ENCODE measurements at regions not wholly inside any gene's neighbourhood (a gene's known extent, or its start where the extent isn't known, plus 50 kb on each side); places are given as distances from the start of the nearest gene placed in this dataset.

GRCh38 chrX:10288373-10288975, 131.7 kb downstream of the CLCN4 start:
- DNase-seq: no peak

GRCh38 chrX:10296576-10296975, 139.8 kb downstream of the CLCN4 start:
- DNase-seq: no peak

GRCh38 chrX:10310511-10310910, 153.7 kb downstream of the CLCN4 start:
- no peak for DNase-seq

GRCh38 chrX:10314530-10315104, 157.8 kb downstream of the CLCN4 start:
- DNase-seq: no peak

GRCh38 chrX:10325611-10326010, 168.8 kb downstream of the CLCN4 start:
- no peak for DNase-seq

GRCh38 chrX:10326578-10326977, 169.8 kb downstream of the CLCN4 start:
- peak in 1 of 3 donors; percentile 3 for DNase-seq

GRCh38 chrX:10327651-10328050, 170.9 kb downstream of the CLCN4 start:
- no peak for DNase-seq

GRCh38 chrX:10329984-10330383, 173.2 kb downstream of the CLCN4 start:
- no peak for DNase-seq

GRCh38 chrX:10341309-10341708, 184.5 kb downstream of the CLCN4 start:
- DNase-seq: no peak

GRCh38 chrX:10350221-10350620, 193.4 kb downstream of the CLCN4 start:
- DNase-seq: no peak

GRCh38 chrX:10350981-10351380, 194.2 kb downstream of the CLCN4 start:
- DNase-seq: no peak

- DNase-seq: no peak
These were observed 195.8 kb downstream of the CLCN4 start for GRCh38 chrX:10352536-10352935.

GRCh38 chrX:10356979-10357378, 200.2 kb downstream of the CLCN4 start:
- DNase-seq: no peak

GRCh38 chrX:10358958-10359357, 202.2 kb downstream of the CLCN4 start:
- no peak for DNase-seq

GRCh38 chrX:10360116-10360515, 203.3 kb downstream of the CLCN4 start:
- DNase-seq: no peak

GRCh38 chrX:10365532-10366265, 208.9 kb downstream of the CLCN4 start:
- DNase-seq: no peak

GRCh38 chrX:10367406-10367805, 210.6 kb downstream of the CLCN4 start:
- no peak for DNase-seq

GRCh38 chrX:10370976-10371375, 214.2 kb downstream of the CLCN4 start:
- DNase-seq: no peak

- no peak for DNase-seq
These were observed 220.7 kb downstream of the CLCN4 start for GRCh38 chrX:10377427-10377826.

- no peak for DNase-seq
These were observed 223.1 kb downstream of the CLCN4 start for GRCh38 chrX:10379878-10380277.

GRCh38 chrX:10380300-10380699, 223.5 kb downstream of the CLCN4 start:
- no peak for DNase-seq

- DNase-seq: no peak
These were observed 224.4 kb downstream of the CLCN4 start for GRCh38 chrX:10381193-10381592.

- DNase-seq: no peak
These were observed 230.2 kb downstream of the CLCN4 start for GRCh38 chrX:10387011-10387410.

GRCh38 chrX:10390187-10390586, 230.2 kb downstream of the MID1 start:
- no peak for DNase-seq
